PC-9 (cell line): ENCODE measurements at regions not wholly inside any gene's neighbourhood (a gene's known extent, or its start where the extent isn't known, plus 50 kb on each side); places are given as distances from the start of the nearest gene placed in this dataset.
"Not testable (repeated sequence)": the region's sequence is repeated elsewhere in the genome, so short reads cannot be mapped to it uniquely, and the experiment has no call there.

Experiments
- BruUV-seq: library from RNA; stranded (reverse); fragments of 400-500 nt; replicated peaks from 2 replicates; lab custom pipeline; 2021; lab: Mats Ljungman, UMichigan
- CTCF ChIA-PET: fragments of 300-600 bp; sonication (Branson Sonifier 250); formaldehyde crosslinking; loops from one replicate; lab custom pipeline; 2022; ENCODE audit warnings: antibody characterized with exemption; lab: Charles Lee
- POLR2A ChIA-PET: fragments of 300-600 bp; sonication (Branson Sonifier 250); formaldehyde crosslinking; loops from one replicate; lab custom pipeline; 2022; ENCODE audit warnings: antibody characterized with exemption; ENCODE audit not compliant: unreplicated experiment; lab: Charles Lee
- DNase-seq, 2 experiments: peaks; one replicate each; pipeline versions ENCODE4 v3.0.0 to v3.0.0-alpha.2; 2015 to 2022; ENCODE audit warnings: mixed read lengths in 1 of 2
- H2AFZ ChIP-seq: fragments of 200-600 bp; sonication (generic); 2 replicates; pipeline ENCODE4 v1.8.1; 2017; ENCODE audit warnings: antibody characterized with exemption
- H3F3A ChIP-seq: fragments of 200-600 bp; sonication (generic); 2 replicates; pipeline ENCODE4 v1.8.1; 2017; ENCODE audit warnings: antibody characterized with exemption, mild to moderate bottlenecking, low read depth; ENCODE audit not compliant: insufficient read depth
- H3K27ac ChIP-seq: fragments of 200-600 bp; sonication (generic); 2 replicates; pipeline ENCODE4 v1.6.1; 2016; ENCODE audit warnings: mixed run types
- H3K27me3 ChIP-seq: fragments of 200-600 bp; sonication (generic); 2 replicates; pipeline ENCODE4 v1.6.1; 2016; ENCODE audit warnings: low read depth, mixed run types; ENCODE audit not compliant: insufficient read depth
- H3K36me3 ChIP-seq: fragments of 200-600 bp; sonication (generic); 2 replicates; pipeline ENCODE4 v1.6.1; 2016; ENCODE audit warnings: low read depth, mixed run types
- H3K4me1 ChIP-seq: fragments of 200-600 bp; sonication (generic); replicated peaks from 2 replicates; pipeline ENCODE4 v1.6.1; 2016; ENCODE audit warnings: mixed run types; ENCODE audit not compliant: insufficient read depth
- H3K4me2 ChIP-seq: fragments of 200-600 bp; sonication (generic); 2 replicates; pipeline ENCODE4 v1.6.1; 2017; ENCODE audit warnings: mixed run types
- H3K4me3 ChIP-seq: fragments of 200-600 bp; sonication (generic); 2 replicates; pipeline ENCODE4 v1.6.1; 2016; ENCODE audit warnings: mixed run types
- H3K79me2 ChIP-seq: fragments of 200-600 bp; sonication (generic); 2 replicates; pipeline ENCODE4 v1.6.1; 2017; ENCODE audit warnings: low read depth, mixed run types
- H3K9me2 ChIP-seq: fragments of 200-600 bp; sonication (generic); 2 replicates; pipeline ENCODE4 v1.8.1; 2017; ENCODE audit warnings: mild to moderate bottlenecking; ENCODE audit not compliant: insufficient read depth
- H3K9me3 ChIP-seq: fragments of 200-600 bp; sonication (generic); 2 replicates; pipeline ENCODE4 v1.8.1; 2016; ENCODE audit warnings: low read depth; ENCODE audit not compliant: insufficient read depth
- H4K20me1 ChIP-seq: fragments of 200-600 bp; sonication (generic); 2 replicates; pipeline ENCODE4 v1.8.1; 2017; ENCODE audit not compliant: insufficient read depth
- EZH2 ChIP-seq: fragments of 200-600 bp; sonication (generic); IDR thresholded peaks from 2 replicates; pipeline ENCODE4 v1.8.0; 2017; ENCODE audit warnings: antibody characterized with exemption, low read depth
- intact Hi-C: fragments of 100-400 bp; cut with micrococcal nuclease; formaldehyde crosslinking; loops from one replicate; pipeline ENCODE4 v1.10.0; 2022; ENCODE audit not compliant: unreplicated experiment
- TF ChIP-seq, protein P1 (sequence below): fragments of 200-600 bp; sonication (generic); conservative IDR thresholded peaks from 2 replicates; pipeline ENCODE4 v1.6.1; 2017; ENCODE audit warnings: mixed run types, antibody characterized with exemption, mild to moderate bottlenecking, moderate library complexity

DNA sequence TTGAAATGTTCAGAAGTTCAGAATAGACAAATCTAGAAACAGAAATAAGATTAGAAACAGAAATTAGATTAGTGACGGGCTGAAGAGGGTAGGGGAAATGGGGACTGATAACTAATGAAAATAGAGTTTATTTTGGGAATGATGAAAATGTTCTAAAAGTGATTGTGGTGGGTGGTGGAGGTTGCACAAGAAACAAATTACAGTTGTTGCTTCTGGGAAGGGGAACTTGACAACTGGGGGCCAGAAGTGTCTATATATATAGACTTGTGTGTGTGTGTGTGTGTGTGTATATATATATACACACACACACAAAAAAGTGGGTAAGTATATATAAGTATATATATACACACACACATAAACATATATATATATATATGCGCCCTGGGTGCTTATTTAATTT, 86.5 kb upstream of the RREB1 start:
- ChIA-PET POLR2A (no interaction called here), CTCF (no interaction called here)
- no peaks in the 10 kb centered on the region for H4K20me1 ChIP-seq
- no peak overlapping the region for H3K27ac ChIP-seq
- BruUV-seq = no TSS peak
- no peak overlapping the region for H3K4me2 ChIP-seq
- H3K4me3 ChIP-seq = no peak overlapping the region
- no peaks in the 10 kb centered on the region for H3K4me1 ChIP-seq
- DNase-seq = no peak
- H3K9me3 ChIP-seq = no peaks in the 10 kb centered on the region
- TF ChIP-seq EZH2 = no peak
- TF ChIP-seq, protein P1, sequence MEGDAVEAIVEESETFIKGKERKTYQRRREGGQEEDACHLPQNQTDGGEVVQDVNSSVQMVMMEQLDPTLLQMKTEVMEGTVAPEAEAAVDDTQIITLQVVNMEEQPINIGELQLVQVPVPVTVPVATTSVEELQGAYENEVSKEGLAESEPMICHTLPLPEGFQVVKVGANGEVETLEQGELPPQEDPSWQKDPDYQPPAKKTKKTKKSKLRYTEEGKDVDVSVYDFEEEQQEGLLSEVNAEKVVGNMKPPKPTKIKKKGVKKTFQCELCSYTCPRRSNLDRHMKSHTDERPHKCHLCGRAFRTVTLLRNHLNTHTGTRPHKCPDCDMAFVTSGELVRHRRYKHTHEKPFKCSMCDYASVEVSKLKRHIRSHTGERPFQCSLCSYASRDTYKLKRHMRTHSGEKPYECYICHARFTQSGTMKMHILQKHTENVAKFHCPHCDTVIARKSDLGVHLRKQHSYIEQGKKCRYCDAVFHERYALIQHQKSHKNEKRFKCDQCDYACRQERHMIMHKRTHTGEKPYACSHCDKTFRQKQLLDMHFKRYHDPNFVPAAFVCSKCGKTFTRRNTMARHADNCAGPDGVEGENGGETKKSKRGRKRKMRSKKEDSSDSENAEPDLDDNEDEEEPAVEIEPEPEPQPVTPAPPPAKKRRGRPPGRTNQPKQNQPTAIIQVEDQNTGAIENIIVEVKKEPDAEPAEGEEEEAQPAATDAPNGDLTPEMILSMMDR = no peak
- no peaks in the 10 kb centered on the region for H3K36me3 ChIP-seq
- H3K9me2 ChIP-seq = no peaks in the 10 kb centered on the region
- H3K79me2 ChIP-seq = no peaks in the 10 kb centered on the region
- no peaks in the 10 kb centered on the region for H3F3A ChIP-seq
- no peaks in the 10 kb centered on the region for H3K27me3 ChIP-seq
- H2AFZ ChIP-seq = no peak overlapping the region
- intact Hi-C loops = no loop called here

DNA sequence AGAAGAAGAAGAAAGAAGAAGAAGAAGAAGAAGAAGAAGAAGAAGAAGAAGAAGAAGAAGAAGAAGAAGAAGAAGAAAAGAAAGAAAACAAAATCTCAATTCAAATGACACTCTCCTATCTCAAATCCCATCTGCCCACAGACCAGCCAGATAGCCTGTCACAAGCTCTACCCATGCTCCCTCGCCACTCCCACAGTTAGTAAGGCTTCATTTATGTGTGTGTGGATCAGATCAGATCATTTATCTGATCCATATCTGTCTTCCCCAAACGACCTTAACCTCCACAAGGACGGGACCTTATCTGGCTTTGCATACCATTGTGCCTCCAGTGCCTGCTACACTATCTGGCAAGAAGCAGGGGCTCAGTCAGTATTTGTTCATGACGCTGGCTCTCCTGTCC, 81.9 kb upstream of the RREB1 start:
- Histone ChIP-seq H4K20me1 (no peaks in the 10 kb centered on the region), H3K4me3 (no peak overlapping the region), H3K9me3 (no peaks in the 10 kb centered on the region), H3K27ac (no peak overlapping the region), H3F3A (no peaks in the 10 kb centered on the region), H3K27me3 (no peaks in the 10 kb centered on the region), H3K36me3 (no peaks in the 10 kb centered on the region), H3K4me2 (no peak overlapping the region), H3K4me1 (no peaks in the 10 kb centered on the region), H2AFZ (no peak overlapping the region), H3K9me2 (no peaks in the 10 kb centered on the region), H3K79me2 (no peaks in the 10 kb centered on the region)
- no peak for DNase-seq
- TF ChIP-seq EZH2 = no peak
- TF ChIP-seq, protein P1 = no peak
- ChIA-PET CTCF (no interaction called here), POLR2A (interaction anchor here (0.8 kb wide), 1 partner anchor 33 kb away, joined by 3 read pairs; no protein-coding TSS in a partner anchor)
- intact Hi-C loops = no loop called here
- BruUV-seq = no TSS peak

DNA sequence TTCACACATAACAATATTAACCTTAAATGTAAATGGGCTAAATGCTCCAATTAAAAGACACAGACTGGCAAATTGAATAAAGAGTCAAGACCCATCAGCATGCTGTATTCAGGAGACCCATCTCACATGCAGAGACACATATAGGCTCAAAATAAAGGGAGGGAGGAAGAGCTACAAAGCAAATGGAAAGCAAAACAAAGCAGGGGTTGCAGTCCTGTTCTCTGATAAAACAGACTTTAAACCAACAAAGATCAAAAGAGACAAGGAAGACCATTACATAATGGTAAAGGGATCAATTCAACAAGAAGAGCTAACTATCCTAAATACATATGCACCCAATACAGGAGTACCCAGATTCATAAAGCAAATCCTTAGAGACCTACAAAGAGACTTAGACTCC, 78.8 kb upstream of the RREB1 start:
- H3K4me2 ChIP-seq, H4K20me1 ChIP-seq, H3K27me3 ChIP-seq, CTCF ChIA-PET, H3K9me2 ChIP-seq, intact Hi-C loops, H3K9me3 ChIP-seq, H2AFZ ChIP-seq, H3K4me1 ChIP-seq, H3K27ac ChIP-seq, BruUV-seq, H3K36me3 ChIP-seq, DNase-seq, H3K79me2 ChIP-seq, H3K4me3 ChIP-seq, H3F3A ChIP-seq: not testable (repeated sequence)
- POLR2A ChIA-PET = interaction anchor here (0.6 kb wide), 1 partner anchor 24 kb away, joined by 4 read pairs; no protein-coding TSS in a partner anchor

DNA sequence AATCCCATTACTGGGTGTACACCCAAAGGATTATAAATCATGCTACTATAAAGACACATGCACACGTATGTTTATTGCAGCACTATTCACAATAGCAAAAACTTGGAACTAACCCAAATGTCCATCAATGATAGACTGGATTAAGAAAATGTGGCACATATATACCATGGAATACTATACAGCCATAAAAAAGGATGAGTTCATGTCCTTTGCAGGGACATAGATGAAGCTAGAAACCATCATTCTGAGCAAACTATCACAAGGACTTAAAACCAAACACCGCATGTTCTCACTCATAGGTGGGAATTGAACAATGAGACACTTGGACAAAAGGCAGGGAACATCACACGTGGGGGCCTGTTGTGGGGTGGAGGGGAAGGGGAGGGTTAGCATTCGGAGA, 76.8 kb upstream of the RREB1 start:
- POLR2A ChIA-PET = interaction anchor here (0.6 kb wide), 1 partner anchor 145 kb away, joined by 3 read pairs; no protein-coding TSS in a partner anchor
- H3F3A ChIP-seq, DNase-seq, H3K36me3 ChIP-seq, H3K27me3 ChIP-seq, H3K79me2 ChIP-seq, H3K9me2 ChIP-seq, H2AFZ ChIP-seq, intact Hi-C loops, H4K20me1 ChIP-seq, H3K9me3 ChIP-seq, CTCF ChIA-PET, BruUV-seq, H3K27ac ChIP-seq, H3K4me3 ChIP-seq, H3K4me1 ChIP-seq, H3K4me2 ChIP-seq: not testable (repeated sequence)
